ENCODE measurements at regions not wholly inside any gene's neighbourhood (a gene's known extent, or its start where the extent isn't known, plus 50 kb on each side); places are given as distances from the start of the nearest gene placed in this dataset.

DNA sequence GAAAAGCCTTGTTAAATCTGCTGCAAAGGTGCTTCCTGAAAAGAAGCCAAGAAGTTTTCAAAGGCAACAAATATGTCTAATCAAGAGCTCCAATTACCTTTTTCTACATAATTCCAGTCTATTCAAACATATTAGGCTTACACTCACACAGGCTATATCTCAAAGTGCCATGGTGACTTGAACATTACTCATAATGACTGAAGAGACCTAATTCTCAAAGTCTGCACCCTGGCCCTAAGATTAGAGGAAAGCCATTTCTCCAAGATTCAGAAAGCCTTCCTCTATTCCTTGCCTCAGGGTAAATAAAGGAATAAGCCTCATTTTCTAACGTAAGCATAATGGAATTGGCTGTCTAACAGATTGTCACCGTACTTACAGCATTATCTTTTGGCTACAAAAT lies 78.3 kb upstream of the THSD7A start:
- TF ChIP-seq EP300 (IDR thresholded peaks at IDR 0.05) (no peak), CTCF (IDR thresholded peaks at IDR 0.05) (no peak)
